Ovary (tissue), 7 donors: ENCODE measurements at regions not wholly inside any gene's neighbourhood (a gene's known extent, or its start where the extent isn't known, plus 50 kb on each side); places are given as distances from the start of the nearest gene placed in this dataset.

Experiments
- DNase-seq, 5 donors: peaks; one replicate each; pipeline ENCODE4 v3.0.0-alpha.2; 2019 to 2020
- H3K27ac ChIP-seq, 2 donors: fragments of 200-600 bp; one replicate each; pipeline versions ENCODE4 v1.5.1 to v1.8.0; 2019 to 2022
- H3K27me3 ChIP-seq: fragments of 200-600 bp; one replicate; pipeline ENCODE4 v1.8.0; 2022
- H3K36me3 ChIP-seq: fragments of 200-600 bp; sonication (generic); one replicate; pipeline ENCODE4 v1.5.1; 2019
- H3K4me1 ChIP-seq: one replicate; pipeline ENCODE4 v1.8.1; 2013; ENCODE audit warnings: mild to moderate bottlenecking, moderate library complexity; ENCODE audit not compliant: insufficient read depth
- H3K4me3 ChIP-seq: fragments of 200-600 bp; sonication (generic); one replicate; pipeline ENCODE4 v1.5.1; 2017
- H3K9me3 ChIP-seq, 2 donors: fragments of 200-600 bp in 1 of 2; sonication (generic) in 1 of 2; one replicate each; pipeline versions ENCODE4 v1.5.1 to v1.8.1; 2013 to 2019; ENCODE audit warnings: mild to moderate bottlenecking in 1 of 2, moderate library complexity in 1 of 2
- CTCF ChIP-seq, 3 donors: fragments of 450-650 bp in 2 of 3; fragments of 200-600 bp in 1 of 3; IDR thresholded peaks; one replicate each; pipeline versions ENCODE4 v1.5.1 to v1.8.0; 2016 to 2022; ENCODE audit warnings: antibody characterized with exemption in 3 of 3, mild to moderate bottlenecking in 1 of 3
- EP300 ChIP-seq: sonication (generic); formaldehyde crosslinking; IDR thresholded peaks from one replicate; pipeline ENCODE4 v1.6.1; 2017; ENCODE audit warnings: antibody characterized with exemption
- POLR2A ChIP-seq: fragments of 450-650 bp; IDR thresholded peaks from one replicate; pipeline ENCODE4 v1.6.1; 2017; ENCODE audit warnings: antibody characterized with exemption, mild to moderate bottlenecking, moderate library complexity
- WGBS, 3 donors: extraction: QIAGEN DNeasy Blood & Tissue Kit in 1 of 3; methylation state at CpG; one replicate each; pipeline versions ENCODE4 v1.1.5 to v1.1.7; 2013 to 2017; 5-methylcytosine and 5-hydroxymethylcytosine counted together
- intact Hi-C, 4 donors: fragments of 100-400 bp; cut with DNase I; formaldehyde crosslinking; loops; one replicate each; pipeline versions ENCODE4 v1.11.0 to v1.15.1; 2022 to 2023
- donor health status: DM: no; HTN: no; CAD: no; lungs with moderate emphysema.
- donor health status: DM: no; HTN: no; CAD: no.
- donor health status: Bipolar disorder and iron deficiency.
- donor health status: DM: no; HTN: no; CAD: no.
- donor health status: DM: yes; HTN: yes; CAD: no.

GRCh38 chr12:87302126-87302745, 727.0 kb downstream of the C12orf50 start:
- Histone ChIP-seq H3K9me3 (no peaks in the 10 kb centered on the region), H3K27ac (no peak overlapping the region), H3K27me3 (no peaks in the 10 kb centered on the region), H3K4me1 (no peaks in the 10 kb centered on the region), H3K4me3 (no peak overlapping the region), H3K36me3 (no peaks in the 10 kb centered on the region)
- DNase-seq, result no peak
- 74 to 83% (median 80%) methylated on average over 5 of the region's 5 CpGs for WGBS, 3 donors
- TF ChIP-seq EP300 (no peak), CTCF (IDR thresholded peaks at IDR 0.05) (no peak), POLR2A (no peak)
- intact Hi-C loops, result no loop called here

- DNase-seq, result no peak
- H3K27ac ChIP-seq, result no peak overlapping the region
- no peaks in the 10 kb centered on the region for H3K4me1 ChIP-seq
- no peaks in the 10 kb centered on the region for H3K9me3 ChIP-seq
- H3K36me3 ChIP-seq, result no peaks in the 10 kb centered on the region
- no peaks in the 10 kb centered on the region for H3K27me3 ChIP-seq
- intact Hi-C loops, result no loop called here
- H3K4me3 ChIP-seq, result no peak overlapping the region
- TF ChIP-seq EP300, result no peak
- no peak for TF ChIP-seq CTCF (IDR thresholded peaks at IDR 0.05)
- no peak for TF ChIP-seq POLR2A
These were observed 738.7 kb downstream of the C12orf50 start for GRCh38 chr12:87290505-87290904.

GRCh38 chr12:87283886-87284285, 745.3 kb downstream of the C12orf50 start:
- Histone ChIP-seq H3K36me3 (no peaks in the 10 kb centered on the region), H3K4me1 (no peaks in the 10 kb centered on the region), H3K9me3 (no peaks in the 10 kb centered on the region), H3K4me3 (no peak overlapping the region), H3K27me3 (no peaks in the 10 kb centered on the region), H3K27ac (no peak overlapping the region)
- DNase-seq, result no peak
- intact Hi-C loops, result no loop called here
- TF ChIP-seq CTCF (IDR thresholded peaks at IDR 0.05), result no peak
- no peak for TF ChIP-seq EP300
- no peak for TF ChIP-seq POLR2A

GRCh38 chr12:87283111-87283510, 746.1 kb downstream of the C12orf50 start:
- Histone ChIP-seq H3K9me3 (no peaks in the 10 kb centered on the region), H3K27me3 (no peaks in the 10 kb centered on the region), H3K4me1 (no peaks in the 10 kb centered on the region), H3K36me3 (no peaks in the 10 kb centered on the region), H3K4me3 (no peak overlapping the region), H3K27ac (no peak overlapping the region)
- intact Hi-C loops, result no loop called here
- DNase-seq, result no peak
- TF ChIP-seq EP300 (no peak), POLR2A (no peak), CTCF (IDR thresholded peaks at IDR 0.05) (no peak)
